Hematopoietic multipotent progenitor cell treated with erythropoietin and hydrocortisone succinate and interleukin-3 and kit ligand, for 6 days (in vitro differentiated cells): ENCODE measurements at regions not wholly inside any gene's neighbourhood (a gene's known extent, or its start where the extent isn't known, plus 50 kb on each side); places are given as distances from the start of the nearest gene placed in this dataset.

Experiments
- DNase-seq: peaks from one replicate; pipeline ENCODE4 v3.0.0-alpha.2; 2015

DNA sequence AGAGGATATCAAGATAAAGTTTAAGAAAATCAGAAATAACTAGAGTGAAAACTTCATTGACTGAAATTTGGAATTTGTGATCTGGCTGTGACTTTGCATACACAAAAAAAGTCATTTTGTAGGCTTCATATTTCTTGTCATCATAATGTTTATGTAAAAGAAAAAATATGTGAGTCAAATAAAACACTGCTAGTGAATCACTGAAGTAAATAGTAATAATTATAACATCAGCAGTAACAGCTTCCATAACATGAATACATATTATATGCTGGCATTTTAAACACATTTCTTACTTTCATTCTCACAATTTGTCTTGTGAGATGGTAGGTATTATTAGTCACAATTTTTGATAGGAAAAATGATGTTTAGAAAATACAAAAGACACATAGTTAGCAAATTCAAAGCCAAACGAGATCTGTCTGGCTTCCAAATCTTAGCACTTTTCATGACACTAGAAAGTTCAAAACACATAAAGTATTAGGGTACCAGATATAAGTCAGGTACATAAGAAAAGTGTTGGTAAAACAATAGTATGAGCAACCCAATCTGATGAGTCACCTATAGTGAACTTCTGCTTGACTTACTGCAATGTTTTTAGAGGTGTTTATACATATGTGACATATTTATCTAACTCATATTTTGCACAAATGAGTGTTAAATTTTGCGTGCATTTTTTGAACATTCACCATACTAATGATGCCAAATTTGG is 241.0 kb upstream of the SNX7 start:
- DNase-seq = no peak

DNA sequence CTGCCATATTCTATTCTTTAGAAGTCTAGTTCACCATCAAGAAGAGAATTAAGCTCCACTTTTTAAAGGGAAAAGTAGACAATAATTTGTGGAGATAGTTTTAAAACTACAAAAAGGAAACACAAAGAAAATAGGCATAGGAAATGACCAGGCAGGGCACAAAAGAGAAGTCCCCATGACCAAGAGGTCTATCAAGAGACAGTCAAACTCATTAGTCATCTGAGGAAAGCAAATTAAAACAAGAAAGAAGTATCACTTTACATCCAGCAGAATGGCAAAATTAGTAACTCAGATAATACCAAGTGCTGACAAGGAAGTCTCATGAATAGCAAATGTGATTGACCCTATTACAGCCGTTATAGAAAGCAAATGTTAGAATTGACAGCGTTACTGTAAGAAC is 243.7 kb upstream of the SNX7 start:
- no peak for DNase-seq

DNA sequence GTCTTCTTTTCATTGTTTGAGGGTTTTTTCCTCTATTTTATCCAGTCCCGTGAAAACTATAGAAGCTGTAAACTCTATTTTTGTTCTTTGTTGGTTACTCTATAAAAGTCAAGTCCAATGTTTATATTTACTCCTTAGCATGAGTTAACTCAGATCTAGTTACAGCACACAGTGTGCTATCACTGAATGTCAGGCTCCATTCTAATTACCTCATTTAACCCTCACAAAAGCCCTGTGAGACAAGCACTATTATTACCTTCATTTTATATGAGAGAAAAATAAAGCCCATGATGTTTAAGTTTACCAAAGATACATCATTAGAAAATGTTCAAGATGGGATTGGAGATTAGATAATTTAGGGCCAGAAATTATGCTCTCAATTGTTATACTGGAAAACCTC is 251.4 kb upstream of the SNX7 start:
- no peak for DNase-seq

DNA sequence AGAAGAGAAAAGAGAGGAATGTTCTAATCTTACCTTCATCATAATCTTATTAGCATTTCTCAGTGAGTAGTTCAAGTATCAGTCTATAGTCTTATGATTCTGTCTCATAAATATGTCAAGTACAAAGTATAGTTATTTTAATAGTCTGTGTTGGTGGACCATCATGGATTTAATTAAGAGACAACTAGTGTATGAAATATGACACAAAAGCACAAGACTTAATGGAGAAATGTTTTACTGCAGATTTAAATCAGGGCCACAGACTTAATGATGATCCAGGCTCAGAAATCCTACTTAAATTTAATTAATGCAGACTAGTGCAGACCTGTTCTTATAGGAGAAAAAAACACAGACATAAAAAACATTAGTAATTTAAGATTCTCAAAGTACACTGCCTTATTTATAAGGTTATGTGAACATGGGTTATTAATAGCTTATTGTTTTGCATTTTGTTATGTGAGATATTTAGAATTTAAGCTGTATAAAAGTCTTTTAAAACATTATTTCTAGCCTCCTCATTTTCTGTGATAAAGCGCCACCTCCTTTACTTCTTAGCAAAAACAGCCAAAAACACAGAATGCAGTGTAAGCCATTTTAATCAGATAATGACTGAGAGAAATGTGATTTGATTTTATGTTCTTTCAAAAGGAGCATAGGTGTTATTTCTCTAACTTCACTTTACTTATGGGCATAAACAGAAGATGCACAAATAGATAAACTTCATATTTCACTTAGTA is 255.0 kb upstream of the SNX7 start:
- DNase-seq = no peak

DNA sequence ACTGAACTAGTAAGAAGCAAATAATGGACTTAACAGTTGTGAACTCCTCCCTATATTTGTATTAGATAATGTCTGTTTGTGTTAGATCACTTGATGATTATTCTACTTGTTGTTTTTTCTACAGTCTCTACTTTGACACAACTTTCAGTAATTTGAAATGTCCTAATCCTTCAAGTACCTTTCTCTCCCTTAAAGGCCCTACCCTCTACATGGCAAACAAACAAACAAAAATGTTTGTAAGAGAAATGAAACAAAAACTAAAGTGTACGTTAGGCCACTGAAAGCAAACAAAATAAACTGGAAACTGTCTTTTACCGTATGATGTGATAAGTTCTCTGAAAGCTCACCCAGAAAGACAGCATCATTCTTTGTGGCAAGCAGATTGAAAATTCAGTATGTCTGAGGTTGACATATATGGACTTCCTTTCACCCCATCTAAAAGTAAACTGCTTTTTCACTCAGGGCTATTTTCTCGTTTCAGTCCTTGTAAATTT is 255.9 kb upstream of the SNX7 start:
- DNase-seq = no peak

DNA sequence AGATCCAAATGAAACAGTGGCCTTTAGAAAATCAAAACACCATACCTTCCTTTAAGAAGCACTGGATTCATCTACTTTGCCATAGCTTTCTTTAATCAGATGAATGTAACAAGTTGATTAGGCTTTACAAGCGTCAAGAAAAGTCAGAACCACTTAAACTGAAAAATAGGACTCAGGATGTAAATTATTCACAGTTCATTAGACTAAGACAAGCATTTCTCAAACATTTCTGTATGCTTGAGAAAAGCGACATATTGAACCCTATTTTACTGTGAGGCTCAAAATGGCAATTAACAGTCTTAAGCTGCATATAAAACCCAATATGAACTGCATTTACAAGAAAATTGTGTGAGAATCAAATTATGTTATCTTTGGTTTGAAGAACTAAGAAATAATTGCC is 256.7 kb upstream of the SNX7 start:
- DNase-seq = no peak

DNA sequence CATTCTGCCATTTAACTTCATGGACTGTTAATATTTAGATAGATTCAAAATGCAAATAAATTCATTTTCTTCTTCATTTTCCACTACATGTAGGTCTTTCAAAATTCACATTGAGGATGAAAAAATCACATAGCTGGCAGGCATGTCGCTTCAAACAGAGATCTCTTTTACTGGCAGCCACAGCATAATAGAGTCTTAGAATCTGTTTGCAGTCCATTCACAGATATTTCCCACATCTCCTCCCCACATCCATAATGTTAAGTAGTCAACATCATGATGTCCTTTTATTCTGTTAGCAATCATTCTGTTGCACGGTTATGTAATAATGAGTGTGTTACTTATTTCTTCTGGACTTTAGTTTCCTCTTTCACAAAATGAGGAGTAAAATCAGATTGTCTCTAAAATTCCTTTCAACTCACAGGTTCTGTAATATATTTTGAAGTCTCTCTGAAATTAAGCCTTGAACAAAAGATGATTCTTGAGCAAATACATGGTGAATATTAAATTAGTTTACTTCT is 257.5 kb upstream of the SNX7 start:
- peak; percentile 2 for DNase-seq

DNA sequence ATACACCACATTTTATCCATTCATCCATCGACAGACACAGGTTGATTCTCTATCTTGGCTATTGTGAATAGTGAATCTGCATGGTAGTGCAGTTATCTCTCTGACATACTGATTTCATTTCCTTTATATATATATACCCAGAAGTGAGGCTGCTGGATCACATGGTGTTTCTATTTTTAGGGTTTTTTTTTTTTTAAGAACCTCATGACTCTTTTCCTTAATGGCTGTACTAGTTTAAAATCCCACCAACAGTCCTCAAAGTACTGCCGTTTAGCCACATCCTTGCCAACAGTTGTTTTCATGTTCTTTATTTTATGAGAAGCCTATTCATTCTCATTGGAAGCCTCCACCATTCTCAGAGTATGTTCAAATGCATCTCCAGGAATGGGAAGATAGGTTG is 258.7 kb upstream of the SNX7 start:
- DNase-seq = no peak

DNA sequence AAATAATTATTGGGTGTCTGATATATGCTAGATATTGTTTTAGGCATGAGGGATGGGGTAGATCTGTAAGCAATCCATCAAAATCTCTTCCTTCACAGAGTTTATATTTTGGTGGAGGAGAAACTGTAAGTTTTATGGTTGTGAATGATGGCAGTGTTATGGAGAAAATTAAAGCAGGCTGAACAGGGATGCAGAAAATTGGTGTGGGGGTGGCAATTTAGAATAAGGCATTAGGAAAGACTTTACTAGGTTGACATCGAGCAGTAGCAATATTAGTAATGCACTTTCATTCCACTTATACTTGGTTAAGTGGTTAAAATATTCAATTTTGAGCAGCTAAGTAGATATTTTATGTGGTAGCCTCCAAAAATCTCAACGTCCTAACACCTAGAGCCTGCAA is 261.1 kb upstream of the SNX7 start:
- no peak for DNase-seq

DNA sequence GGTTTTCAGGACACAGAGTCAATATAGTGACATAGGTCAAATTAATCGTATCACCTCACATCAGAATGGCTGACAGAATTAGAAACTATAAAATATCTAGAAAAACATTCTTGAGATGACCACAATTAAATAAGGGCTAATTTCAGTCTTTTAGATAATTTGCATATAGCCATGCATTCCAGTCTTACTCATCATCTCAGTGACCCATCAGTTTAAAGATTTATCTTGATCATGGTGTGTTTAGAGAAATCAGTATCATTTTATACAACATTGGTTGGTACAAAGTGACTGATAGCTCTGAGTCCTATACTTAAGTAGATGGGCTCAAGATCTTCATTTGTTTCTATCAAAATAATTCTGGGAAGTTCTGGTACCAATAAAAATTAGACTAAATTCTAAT is 262.3 kb upstream of the SNX7 start:
- DNase-seq = no peak

DNA sequence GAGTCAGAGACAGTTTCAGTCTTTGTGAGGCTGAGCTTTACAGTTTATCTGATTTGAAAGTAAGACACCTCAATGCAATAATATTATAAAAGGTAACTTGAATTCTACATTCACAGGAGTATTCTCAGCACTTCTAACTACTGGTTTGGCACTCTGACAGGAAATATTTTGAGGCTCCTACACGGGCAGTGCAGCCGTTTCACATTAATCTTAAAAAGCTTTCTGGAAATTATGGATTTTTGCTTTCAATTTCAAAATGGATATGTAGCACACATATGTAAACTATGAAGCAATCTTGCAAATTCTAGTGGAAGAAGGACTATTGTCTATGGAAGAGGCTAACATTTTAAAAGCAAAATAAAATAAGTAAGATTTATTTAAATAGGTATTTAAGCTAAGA is 262.9 kb upstream of the SNX7 start:
- DNase-seq = no peak

DNA sequence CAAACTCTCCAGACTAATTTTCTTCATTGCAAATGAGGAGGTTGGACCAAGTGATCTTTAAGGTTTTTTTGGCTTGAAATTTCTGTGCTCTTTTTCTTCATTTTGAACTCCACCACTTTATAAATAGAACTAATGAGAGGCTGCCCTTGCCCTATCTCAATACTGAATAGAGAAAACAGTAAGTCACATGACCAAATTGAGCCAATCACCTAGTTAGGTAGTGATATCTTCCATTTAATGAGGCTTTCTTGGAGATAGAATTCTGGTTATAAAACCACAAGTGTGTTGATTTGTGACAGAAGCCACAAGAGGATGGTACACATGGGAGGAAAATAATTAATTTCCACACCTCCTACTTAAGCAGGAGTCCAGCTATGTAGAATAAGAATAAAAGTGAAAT is 263.4 kb upstream of the SNX7 start:
- peak; percentile 5 for DNase-seq

DNA sequence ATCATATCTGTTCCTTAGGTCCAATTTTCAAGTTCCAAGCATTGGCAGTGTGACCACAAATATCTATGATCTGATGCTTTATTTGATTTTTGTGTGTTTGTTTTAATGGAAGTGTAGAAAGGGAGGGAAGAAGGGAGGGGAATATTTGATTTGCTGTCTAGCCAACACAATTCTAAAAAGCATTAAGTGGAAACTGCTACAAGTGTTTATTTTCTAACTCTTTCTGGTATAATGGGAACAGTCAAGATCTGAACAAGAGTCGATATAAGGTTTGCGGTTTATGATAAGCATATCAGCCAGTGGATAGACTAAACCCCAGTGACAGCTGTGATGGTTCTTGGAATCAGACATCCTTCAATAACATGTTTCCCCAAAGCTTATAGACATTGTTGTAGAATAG is 267.8 kb upstream of the SNX7 start:
- DNase-seq = no peak

DNA sequence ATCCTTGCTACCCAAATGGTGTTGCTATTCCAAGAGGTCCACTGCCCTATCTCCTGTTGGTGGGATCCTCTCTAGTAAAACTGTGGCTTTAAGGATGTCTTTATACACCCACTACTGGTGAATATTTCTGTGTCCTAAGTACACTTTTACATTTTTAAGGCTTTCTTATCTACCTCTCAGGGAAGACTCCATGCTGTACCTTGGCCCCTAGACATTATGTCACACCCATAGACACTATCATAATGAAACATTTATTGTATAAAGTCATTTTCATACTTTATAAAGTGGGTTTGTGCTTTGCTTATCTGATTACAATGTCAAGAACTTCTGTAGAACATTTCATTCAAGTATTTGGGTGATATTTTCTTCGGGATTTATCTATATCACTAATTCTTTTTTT is 270.3 kb upstream of the SNX7 start:
- no peak for DNase-seq

DNA sequence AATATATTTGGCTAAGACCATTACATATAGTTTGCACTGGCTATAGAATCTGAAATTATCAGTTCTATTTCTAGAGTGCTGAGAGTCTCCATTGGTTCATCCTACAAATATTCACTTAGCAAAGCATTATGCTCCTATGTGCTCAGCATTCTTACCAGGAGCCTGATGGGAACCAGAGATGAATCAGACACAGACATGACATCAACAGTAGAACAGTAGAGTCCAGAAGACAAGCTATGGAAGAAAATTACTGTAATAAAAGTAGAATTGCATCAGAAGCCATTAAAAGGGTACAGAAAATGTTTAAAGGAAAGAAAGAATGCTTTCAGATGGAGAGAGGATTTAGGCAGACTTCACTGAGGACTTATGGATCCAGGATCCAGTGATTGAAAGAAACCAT is 271.7 kb upstream of the SNX7 start:
- no peak for DNase-seq

DNA sequence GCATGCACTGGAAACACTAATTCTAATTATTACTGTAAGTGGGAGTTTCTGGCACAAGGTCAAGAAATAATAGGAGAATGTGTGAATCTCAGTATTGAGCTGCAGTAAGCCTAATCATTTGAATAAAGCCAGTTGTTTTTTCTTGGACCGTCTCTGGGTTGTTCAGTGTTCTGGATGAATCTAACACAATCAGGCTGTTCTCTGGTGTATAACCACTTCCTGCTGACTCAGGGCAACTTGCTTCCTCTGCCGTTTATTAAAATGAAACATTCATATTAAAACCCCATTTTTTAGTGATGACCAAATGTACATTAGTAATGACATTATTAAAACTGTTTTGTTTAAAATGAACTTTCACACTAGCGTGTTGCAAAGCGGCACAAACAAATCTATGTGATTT is 273.1 kb upstream of the SNX7 start:
- DNase-seq = peak; percentile 67

DNA sequence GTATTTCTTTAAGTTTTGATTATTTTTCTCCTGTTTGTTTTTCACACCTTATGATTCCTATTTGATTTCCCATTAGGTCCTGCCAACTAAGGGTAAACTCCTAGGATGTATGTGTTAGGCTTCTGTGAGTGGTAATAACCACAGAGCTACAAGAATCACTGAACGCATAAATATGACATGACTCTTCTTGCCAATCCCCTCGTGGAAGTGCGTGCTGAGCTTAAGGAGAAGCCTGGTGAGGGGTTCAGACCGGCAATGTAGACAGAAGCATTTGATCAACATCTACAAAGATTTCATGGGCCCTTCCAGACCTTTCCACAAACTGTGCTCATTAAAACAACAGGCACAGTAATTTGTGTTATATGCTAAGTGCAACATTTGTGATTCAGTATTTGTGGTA is 273.8 kb upstream of the SNX7 start:
- no peak for DNase-seq

DNA sequence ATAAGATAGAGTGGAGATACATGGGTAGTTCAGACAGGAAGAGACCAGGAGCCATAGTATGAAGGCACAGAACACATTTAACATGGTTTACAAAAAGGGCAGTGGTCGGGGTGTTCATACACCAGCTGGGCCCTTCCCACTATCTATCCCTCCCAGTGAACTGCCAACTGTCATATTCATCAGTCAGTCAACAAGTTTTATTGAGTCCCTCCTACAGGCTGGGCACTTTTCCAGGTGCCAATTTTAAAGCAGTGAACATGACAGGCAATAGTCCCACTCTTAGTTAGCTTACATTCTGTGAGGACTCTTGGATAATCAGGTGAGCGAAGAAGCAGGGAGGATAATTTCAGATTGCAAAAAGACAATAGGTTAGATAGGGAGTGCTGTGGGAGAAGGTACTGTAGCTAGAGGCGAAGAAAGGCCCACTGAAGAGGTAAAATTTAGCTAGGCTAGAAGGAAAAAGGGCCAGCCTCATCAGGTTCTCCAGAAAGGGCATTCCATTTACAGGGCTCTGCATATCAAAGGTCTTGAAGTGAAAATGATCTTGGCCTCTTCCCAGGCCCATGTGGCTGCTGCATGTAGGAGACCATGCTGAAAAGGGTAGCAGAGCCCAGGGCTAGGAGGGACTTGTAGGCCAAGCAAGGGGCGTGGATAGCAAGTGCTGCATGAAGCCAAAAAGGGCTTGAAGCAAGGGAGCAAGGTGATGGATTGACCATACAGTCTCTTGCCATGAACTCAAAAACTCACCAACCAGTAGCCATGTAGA is 274.7 kb upstream of the SNX7 start:
- DNase-seq = peak; percentile 17

DNA sequence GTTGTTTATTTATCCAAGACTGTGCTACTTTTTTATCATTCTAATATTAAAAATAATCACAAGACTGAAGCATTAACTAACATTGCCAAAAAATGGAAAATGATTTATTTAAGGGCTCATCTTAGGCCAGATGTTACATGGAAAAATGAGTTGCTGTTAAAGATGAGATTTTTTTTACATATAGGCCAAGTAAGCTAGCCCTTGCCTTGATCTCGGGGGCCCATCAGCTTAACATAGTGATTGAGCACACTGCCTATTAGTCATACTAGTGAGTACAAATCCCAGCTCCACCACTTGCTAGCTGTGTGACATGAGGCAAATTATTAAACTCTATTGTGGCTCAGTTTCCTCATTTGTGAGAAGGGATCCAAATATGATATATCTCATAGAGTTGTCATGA is 275.9 kb upstream of the SNX7 start:
- no peak for DNase-seq

DNA sequence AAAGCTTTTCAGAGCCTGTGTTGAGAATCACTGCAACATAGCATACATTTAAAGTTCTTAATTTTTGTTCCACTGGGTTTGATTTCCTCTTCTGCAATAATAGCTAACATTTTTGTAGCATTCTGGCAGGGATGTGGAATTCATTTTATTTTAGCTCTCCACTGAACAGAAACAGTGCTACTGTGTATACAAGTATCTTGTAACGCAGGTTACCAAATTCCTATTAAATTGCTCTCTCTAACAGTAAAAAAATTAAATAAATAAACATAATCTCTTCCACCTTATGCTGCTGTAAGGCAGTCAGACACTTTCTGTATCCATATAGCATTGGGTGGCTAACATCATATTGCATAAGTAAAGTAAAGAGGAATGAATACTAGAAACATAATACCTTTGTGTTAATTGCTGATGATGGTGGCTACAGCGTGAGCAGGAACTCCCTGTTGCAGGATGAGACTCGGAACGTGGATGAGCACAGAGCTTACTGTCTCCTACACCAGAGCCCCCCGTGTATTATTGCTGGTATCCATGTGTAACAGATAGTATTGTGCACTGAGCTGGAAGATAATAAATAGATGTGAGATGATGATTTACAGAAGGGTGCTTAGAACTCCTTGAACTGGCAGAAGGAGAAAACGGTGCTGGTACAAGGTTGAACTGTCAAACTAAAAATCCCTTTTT is 276.9 kb upstream of the SNX7 start:
- no peak for DNase-seq

DNA sequence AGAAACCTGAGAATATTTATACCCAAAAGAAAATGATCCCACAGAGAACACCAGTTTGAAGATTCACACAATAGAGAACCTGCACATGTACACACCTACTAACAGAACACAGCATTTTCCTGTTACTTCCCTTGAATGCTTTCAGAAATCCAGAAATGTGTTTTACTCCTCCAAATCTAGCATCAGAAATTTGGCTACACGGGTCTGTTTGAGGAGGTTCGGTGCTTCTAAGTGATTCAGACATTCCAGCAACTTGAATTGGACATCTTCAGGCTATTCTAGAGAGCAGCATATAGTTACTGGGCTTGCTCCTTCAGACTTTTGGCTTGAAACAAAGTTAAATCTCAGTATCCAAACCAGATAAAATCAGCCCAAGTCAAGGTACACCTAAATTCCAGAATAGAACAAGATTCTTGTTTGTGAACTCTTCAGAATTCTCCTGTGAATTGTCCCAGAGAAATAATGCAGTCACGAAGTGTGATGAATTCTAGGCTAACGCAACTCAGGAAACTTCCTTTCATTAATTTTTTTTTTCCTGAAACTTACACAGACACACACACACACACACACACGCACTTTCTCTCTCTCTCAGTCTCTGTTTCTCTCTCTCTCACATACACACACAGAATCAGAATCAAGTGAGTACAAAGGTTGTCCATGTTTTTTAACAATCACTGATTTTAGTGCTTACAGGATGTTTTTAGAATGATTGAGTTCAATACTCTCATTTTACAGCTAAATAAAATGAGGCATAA is 278.4 kb upstream of the SNX7 start:
- no peak for DNase-seq

DNA sequence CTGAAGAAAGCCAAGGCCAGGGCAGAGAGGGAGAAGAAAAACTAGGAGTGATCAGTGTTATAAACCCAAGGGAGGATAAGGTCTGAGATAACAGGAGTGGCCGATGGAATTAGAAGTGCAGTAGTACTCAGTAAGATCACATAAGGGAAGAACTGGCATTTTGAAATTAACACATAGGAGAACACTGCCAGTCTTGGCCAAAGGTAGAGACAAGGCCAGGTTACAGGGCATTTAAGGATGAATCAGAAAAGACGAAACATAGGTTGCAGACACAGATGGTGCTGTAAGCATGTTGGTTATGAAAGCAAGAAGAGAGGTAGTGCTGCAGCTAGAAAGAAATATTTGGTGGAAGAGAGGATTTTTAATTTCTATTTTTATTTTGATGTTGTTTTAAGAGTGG is 278.9 kb upstream of the SNX7 start:
- no peak for DNase-seq
